Osteocyte (in vitro differentiated cells): ENCODE measurements at regions not wholly inside any gene's neighbourhood (a gene's known extent, or its start where the extent isn't known, plus 50 kb on each side); places are given as distances from the start of the nearest gene placed in this dataset.

Experiments used
- DNase-seq: peaks from one replicate; pipeline ENCODE4 v3.0.0; 2021; ENCODE audit warnings: mixed read lengths; ENCODE audit not compliant: unreplicated experiment; ENCODE audit errors: extremely low spot score
- H3K27ac Mint-ChIP-seq: one replicate; pipeline ENCODE4 v1.8.0; 2021; ENCODE audit warnings: mild to moderate bottlenecking, mixed read lengths; ENCODE audit not compliant: unreplicated experiment
- H3K27me3 Mint-ChIP-seq: one replicate; pipeline ENCODE4 v1.8.0; 2021; ENCODE audit warnings: mixed read lengths; ENCODE audit not compliant: unreplicated experiment
- H3K36me3 Mint-ChIP-seq: one replicate; pipeline ENCODE4 v1.8.0; 2021; ENCODE audit warnings: mixed read lengths; ENCODE audit not compliant: unreplicated experiment
- H3K4me1 Mint-ChIP-seq: one replicate; pipeline ENCODE4 v1.8.0; 2021; ENCODE audit warnings: mixed read lengths; ENCODE audit not compliant: unreplicated experiment
- H3K4me3 Mint-ChIP-seq: one replicate; pipeline ENCODE4 v1.8.0; 2021; ENCODE audit warnings: mild to moderate bottlenecking, moderate library complexity, mixed read lengths; ENCODE audit not compliant: unreplicated experiment
- H3K9me3 Mint-ChIP-seq: one replicate; pipeline ENCODE4 v1.8.0; 2021; ENCODE audit warnings: mixed read lengths; ENCODE audit not compliant: unreplicated experiment
- CTCF ChIP-seq: fragments of 200-600 bp; sonication (generic); IDR thresholded peaks from 2 replicates; pipeline ENCODE4 v1.5.0; 2021; ENCODE audit warnings: antibody characterized with exemption, mild to moderate bottlenecking, moderate library complexity

DNA sequence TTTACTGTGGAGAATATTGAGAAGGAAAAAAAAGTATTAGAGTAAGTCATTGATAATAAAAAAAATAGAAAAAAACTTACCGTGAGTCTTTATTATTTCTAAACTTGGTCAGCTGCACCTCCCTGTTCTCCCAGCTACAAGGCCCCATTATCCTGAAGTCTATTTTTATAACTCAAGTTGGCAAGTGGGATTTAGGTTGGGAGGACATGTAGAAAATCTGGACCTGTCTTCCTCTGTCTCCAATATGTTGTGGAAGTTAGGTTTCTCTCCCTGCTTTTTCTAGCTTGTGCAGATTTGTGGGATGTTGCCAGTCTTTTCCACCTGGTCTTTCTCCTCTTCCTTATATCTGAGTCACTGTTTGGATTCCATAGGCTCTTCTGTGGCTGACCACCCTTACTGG, 361.4 kb downstream of the HLX start:
- Mint-ChIP-seq H3K4me3 (no peak overlapping the region), H3K27me3 (peaks cover 2% of the 10 kb centered on the region), H3K27ac (no peak overlapping the region), H3K36me3 (no peaks in the 10 kb centered on the region), H3K4me1 (no peaks in the 10 kb centered on the region), H3K9me3 (no peaks in the 10 kb centered on the region)
- TF ChIP-seq CTCF = no peak
- no peak for DNase-seq

DNA sequence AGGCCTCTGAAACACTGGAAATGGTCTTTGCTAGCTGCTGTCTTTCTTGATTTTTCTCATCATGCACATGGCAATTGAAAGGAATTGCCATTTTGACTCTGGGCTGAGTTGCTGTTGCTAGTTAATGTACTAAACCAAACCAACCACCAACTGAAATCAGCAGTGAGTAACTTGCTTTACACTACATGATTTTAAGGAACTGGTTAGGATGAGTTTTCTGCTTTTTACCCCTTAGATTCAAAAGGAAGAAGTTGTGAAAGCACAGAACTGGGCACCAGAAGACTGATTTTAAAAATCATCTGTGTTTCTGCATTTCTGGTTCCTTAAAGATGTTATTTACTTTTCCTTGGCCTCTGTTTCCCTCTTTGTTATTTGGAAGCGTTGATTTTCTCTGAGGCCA, 361.9 kb downstream of the HLX start:
- no peak for TF ChIP-seq CTCF
- Mint-ChIP-seq H3K36me3 (no peaks in the 10 kb centered on the region), H3K4me1 (no peaks in the 10 kb centered on the region), H3K9me3 (no peaks in the 10 kb centered on the region), H3K27ac (no peak overlapping the region), H3K4me3 (no peak overlapping the region), H3K27me3 (peaks cover 2% of the 10 kb centered on the region)
- no peak for DNase-seq

DNA sequence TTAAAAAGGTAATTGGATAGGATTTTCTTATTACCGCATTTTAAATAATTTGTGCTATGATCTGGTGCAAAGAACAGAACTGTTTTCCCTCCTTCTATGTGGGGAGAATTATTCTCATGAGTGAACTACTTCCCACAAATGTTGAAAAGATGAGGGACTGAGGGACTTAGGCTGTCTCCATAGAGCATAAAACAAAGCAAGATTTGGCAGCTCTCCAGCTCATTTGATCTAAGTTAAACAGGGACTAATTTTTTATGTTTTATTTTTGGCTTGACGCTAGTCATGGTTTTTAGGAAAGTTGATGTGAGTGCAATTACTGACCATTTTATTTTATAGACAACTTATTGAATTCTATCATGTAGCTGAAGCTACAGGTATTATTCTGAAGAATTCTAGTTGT, 362.3 kb downstream of the HLX start:
- H3K4me3 Mint-ChIP-seq = no peak overlapping the region
- peaks cover 2% of the 10 kb centered on the region for H3K27me3 Mint-ChIP-seq
- no peaks in the 10 kb centered on the region for H3K36me3 Mint-ChIP-seq
- no peak for DNase-seq
- TF ChIP-seq CTCF = no peak
- H3K9me3 Mint-ChIP-seq = no peaks in the 10 kb centered on the region
- no peak overlapping the region for H3K27ac Mint-ChIP-seq
- no peaks in the 10 kb centered on the region for H3K4me1 Mint-ChIP-seq

DNA sequence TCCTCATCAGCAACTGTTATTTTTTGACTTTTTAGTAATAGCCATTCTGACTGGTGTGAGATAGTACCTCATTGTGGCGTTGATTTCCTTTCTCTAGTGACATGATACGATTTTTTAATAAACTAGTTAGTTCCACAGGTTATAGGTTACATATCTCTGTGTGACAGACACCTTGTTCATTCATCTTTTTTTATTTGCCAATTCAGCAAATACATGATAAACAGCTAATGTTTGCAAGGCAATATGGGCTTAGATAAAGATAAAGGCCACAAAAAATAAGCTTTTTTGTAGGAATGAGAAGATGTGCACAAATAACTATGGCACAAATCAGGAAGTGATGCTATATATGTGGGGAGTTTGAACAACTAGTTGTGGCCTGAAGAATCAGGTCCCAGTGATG, 366.8 kb downstream of the HLX start:
- no peak for TF ChIP-seq CTCF
- Mint-ChIP-seq H3K9me3 (no peaks in the 10 kb centered on the region), H3K4me3 (no peak overlapping the region), H3K27ac (no peak overlapping the region), H3K36me3 (no peaks in the 10 kb centered on the region), H3K27me3 (peaks cover 2% of the 10 kb centered on the region), H3K4me1 (no peaks in the 10 kb centered on the region)
- no peak for DNase-seq

GRCh38 chr1:221246628-221247415, 367.6 kb downstream of the HLX start:
- Mint-ChIP-seq H3K36me3 (no peaks in the 10 kb centered on the region), H3K27ac (no peak overlapping the region), H3K4me3 (no peak overlapping the region), H3K4me1 (no peaks in the 10 kb centered on the region), H3K9me3 (no peaks in the 10 kb centered on the region), H3K27me3 (peaks cover 2% of the 10 kb centered on the region)
- no peak for TF ChIP-seq CTCF
- no peak for DNase-seq
